ENCODE measurements at regions not wholly inside any gene's neighbourhood (a gene's known extent, or its start where the extent isn't known, plus 50 kb on each side); places are given as distances from the start of the nearest gene placed in this dataset.

DNA sequence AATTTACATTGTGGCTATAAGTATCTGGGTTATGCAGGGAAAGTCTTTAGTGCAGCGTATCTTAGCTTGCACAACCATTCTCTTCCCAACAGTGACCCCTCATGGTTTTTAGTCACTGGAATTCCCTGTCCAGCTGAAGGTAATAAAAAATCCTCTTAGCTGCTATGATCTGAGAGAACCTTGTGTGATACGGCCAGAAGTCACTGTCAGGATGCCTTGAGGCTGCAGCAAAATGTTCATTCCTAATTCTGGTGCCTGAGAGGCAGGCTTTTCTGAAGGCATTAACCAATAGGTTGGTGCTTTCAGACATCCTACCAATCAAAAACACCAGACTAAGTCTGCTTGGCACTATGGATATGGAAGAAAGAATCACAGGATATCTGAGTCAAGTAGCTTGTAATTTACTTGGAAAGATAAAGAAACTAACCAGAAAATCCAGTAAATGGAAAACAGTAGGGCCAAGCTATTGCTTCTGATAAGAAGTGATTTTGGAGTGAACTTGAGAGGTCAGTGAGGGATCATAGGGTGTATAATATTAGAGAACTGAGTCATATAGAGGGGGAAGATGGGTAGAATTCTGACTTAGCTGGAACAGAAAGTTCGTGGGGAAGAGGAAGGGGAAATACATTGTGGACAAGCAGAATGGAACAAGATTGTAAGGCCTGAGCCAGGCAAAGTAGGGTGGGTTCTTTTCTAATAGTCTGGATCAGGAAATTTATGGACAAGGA is 89.0 kb upstream of the SLC14A2 start:
- H3K9me3 ChIP-seq (ENCODE audit: control insufficient read depth in 2 of 2, low read length in 2 of 2), result no peaks in the 10 kb centered on the region
- no peaks in the 10 kb centered on the region for H3K36me3 ChIP-seq (ENCODE audit: control insufficient read depth in 2 of 2, insufficient read depth in 2 of 2, low read length in 2 of 2)
- H3K4me1 ChIP-seq (ENCODE audit: control insufficient read depth in 2 of 2, insufficient read depth in 2 of 2, low read length in 2 of 2), result no peaks in the 10 kb centered on the region
- no peak overlapping the region for H3K27ac ChIP-seq (ENCODE audit: low read depth in 2 of 2, low read length in 2 of 2)
- no peak overlapping the region for H3K9ac ChIP-seq (ENCODE audit: low read depth in 1 of 2, low read length in 2 of 2)
- H3K4me3 ChIP-seq (ENCODE audit: low read length in 2 of 2), result no peak overlapping the region
- H3K27me3 ChIP-seq (ENCODE audit: control insufficient read depth in 2 of 2, insufficient read depth in 2 of 2, low read length in 2 of 2), result no peaks in the 10 kb centered on the region

DNA sequence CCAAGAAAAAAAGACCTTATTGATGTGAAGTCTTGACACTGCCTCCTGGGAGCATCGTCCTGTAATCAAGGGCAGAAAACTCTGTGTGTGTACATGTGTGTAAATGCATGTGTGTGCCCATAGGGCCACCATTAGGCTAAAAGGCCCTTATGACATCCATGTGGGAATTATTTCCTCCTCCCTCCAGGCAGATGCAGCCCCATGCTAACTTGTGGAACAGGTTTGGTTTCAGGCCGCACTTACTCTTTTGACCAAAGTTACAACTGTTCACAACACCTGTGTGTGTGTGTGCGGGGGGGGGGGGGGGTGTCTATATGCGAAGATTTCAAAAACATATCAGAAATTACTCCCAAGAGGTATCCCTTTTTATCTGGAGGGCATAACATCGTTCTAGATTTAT is 87.4 kb upstream of the SLC14A2 start:
- Histone ChIP-seq H3K9me3 (ENCODE audit: control insufficient read depth in 2 of 2, low read length in 2 of 2) (no peaks in the 10 kb centered on the region), H3K9ac (ENCODE audit: low read depth in 1 of 2, low read length in 2 of 2) (no peak overlapping the region), H3K4me1 (ENCODE audit: control insufficient read depth in 2 of 2, insufficient read depth in 2 of 2, low read length in 2 of 2) (no peaks in the 10 kb centered on the region), H3K27ac (ENCODE audit: low read depth in 2 of 2, low read length in 2 of 2) (no peak overlapping the region), H3K27me3 (ENCODE audit: control insufficient read depth in 2 of 2, insufficient read depth in 2 of 2, low read length in 2 of 2) (no peaks in the 10 kb centered on the region), H3K36me3 (ENCODE audit: control insufficient read depth in 2 of 2, insufficient read depth in 2 of 2, low read length in 2 of 2) (no peaks in the 10 kb centered on the region), H3K4me3 (ENCODE audit: low read length in 2 of 2) (no peak overlapping the region)

DNA sequence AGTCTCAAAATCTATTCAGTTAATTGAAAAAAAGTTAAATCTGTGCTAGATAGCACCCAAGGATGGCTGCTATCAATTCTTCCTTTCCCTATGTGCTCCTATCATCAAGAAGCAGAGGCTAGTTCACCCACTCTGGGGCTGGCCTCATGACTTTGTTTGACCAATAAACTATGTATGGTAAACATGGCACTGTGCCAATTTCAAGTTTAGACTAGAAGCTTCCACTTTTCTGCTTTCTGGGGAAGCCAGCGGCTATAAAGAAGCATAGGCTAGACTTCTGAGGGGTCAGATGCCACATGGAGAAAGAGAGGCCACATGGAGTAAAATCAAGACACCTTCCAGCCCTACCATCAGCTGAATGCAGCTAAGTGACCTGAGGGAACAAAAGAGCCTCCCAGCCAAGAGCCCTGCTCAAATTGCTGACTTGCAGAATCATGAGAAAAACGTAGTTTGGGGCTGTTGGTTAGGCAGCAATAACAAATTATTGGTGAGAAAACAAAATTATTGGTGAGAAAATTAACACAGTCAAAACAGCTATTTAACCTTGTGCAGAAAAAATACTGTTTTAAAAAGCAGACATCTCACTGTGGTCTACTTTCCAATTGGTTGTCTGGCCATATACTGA is 86.5 kb upstream of the SLC14A2 start:
- no peak overlapping the region for H3K27ac ChIP-seq (ENCODE audit: low read depth in 2 of 2, low read length in 2 of 2)
- H3K4me3 ChIP-seq (ENCODE audit: low read length in 2 of 2), result no peak overlapping the region
- no peaks in the 10 kb centered on the region for H3K27me3 ChIP-seq (ENCODE audit: control insufficient read depth in 2 of 2, insufficient read depth in 2 of 2, low read length in 2 of 2)
- no peak overlapping the region for H3K9ac ChIP-seq (ENCODE audit: low read depth in 1 of 2, low read length in 2 of 2)
- H3K4me1 ChIP-seq (ENCODE audit: control insufficient read depth in 2 of 2, insufficient read depth in 2 of 2, low read length in 2 of 2), result no peaks in the 10 kb centered on the region
- H3K36me3 ChIP-seq (ENCODE audit: control insufficient read depth in 2 of 2, insufficient read depth in 2 of 2, low read length in 2 of 2), result no peaks in the 10 kb centered on the region
- H3K9me3 ChIP-seq (ENCODE audit: control insufficient read depth in 2 of 2, low read length in 2 of 2), result no peaks in the 10 kb centered on the region

DNA sequence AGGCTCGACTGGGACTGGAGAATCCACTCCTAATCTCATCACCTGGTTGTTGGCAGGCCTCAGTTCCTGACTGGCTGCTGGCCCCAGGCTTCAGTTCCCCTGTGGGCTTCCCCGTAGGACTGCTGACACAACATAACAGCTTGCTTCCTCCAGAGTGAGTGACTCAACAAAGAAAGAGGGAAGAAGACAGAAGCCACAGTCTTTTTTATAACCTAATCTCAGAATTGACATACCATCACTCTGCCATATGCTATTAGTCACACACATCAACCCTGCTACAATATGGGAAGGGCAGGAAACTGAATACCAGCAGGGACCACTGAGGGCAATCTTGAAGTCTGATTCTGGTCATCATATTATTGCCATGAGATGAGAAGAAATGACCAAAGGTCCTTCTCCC is 76.8 kb upstream of the SLC14A2 start:
- Histone ChIP-seq H3K27me3 (ENCODE audit: control insufficient read depth in 2 of 2, insufficient read depth in 2 of 2, low read length in 2 of 2) (no peaks in the 10 kb centered on the region), H3K27ac (ENCODE audit: low read depth in 2 of 2, low read length in 2 of 2) (no peak overlapping the region), H3K4me1 (ENCODE audit: control insufficient read depth in 2 of 2, insufficient read depth in 2 of 2, low read length in 2 of 2) (peaks cover 3 to 5% of the 10 kb centered on the region in 2 donors), H3K9me3 (ENCODE audit: control insufficient read depth in 2 of 2, low read length in 2 of 2) (no peaks in the 10 kb centered on the region), H3K36me3 (ENCODE audit: control insufficient read depth in 2 of 2, insufficient read depth in 2 of 2, low read length in 2 of 2) (no peaks in the 10 kb centered on the region), H3K4me3 (ENCODE audit: low read length in 2 of 2) (no peak overlapping the region), H3K9ac (ENCODE audit: low read depth in 1 of 2, low read length in 2 of 2) (no peak overlapping the region)

- Histone ChIP-seq H3K27ac (ENCODE audit: low read depth in 2 of 2, low read length in 2 of 2) (no peak overlapping the region), H3K36me3 (ENCODE audit: control insufficient read depth in 2 of 2, insufficient read depth in 2 of 2, low read length in 2 of 2) (no peaks in the 10 kb centered on the region), H3K9me3 (ENCODE audit: control insufficient read depth in 2 of 2, low read length in 2 of 2) (no peaks in the 10 kb centered on the region), H3K27me3 (ENCODE audit: control insufficient read depth in 2 of 2, insufficient read depth in 2 of 2, low read length in 2 of 2) (no peaks in the 10 kb centered on the region), H3K9ac (ENCODE audit: low read depth in 1 of 2, low read length in 2 of 2) (no peak overlapping the region), H3K4me1 (ENCODE audit: control insufficient read depth in 2 of 2, insufficient read depth in 2 of 2, low read length in 2 of 2) (peaks cover 3 to 5% of the 10 kb centered on the region in 2 donors), H3K4me3 (ENCODE audit: low read length in 2 of 2) (no peak overlapping the region)
Measured at GRCh38 chr18:45539491-45539891, 75.8 kb upstream of the SLC14A2 start.

- peaks cover 3 to 5% of the 10 kb centered on the region in 2 donors for H3K4me1 ChIP-seq (ENCODE audit: control insufficient read depth in 2 of 2, insufficient read depth in 2 of 2, low read length in 2 of 2)
- H3K36me3 ChIP-seq (ENCODE audit: control insufficient read depth in 2 of 2, insufficient read depth in 2 of 2, low read length in 2 of 2), result no peaks in the 10 kb centered on the region
- H3K9me3 ChIP-seq (ENCODE audit: control insufficient read depth in 2 of 2, low read length in 2 of 2), result no peaks in the 10 kb centered on the region
- H3K9ac ChIP-seq (ENCODE audit: low read depth in 1 of 2, low read length in 2 of 2), result no peak overlapping the region
- no peak overlapping the region for H3K27ac ChIP-seq (ENCODE audit: low read depth in 2 of 2, low read length in 2 of 2)
- H3K4me3 ChIP-seq (ENCODE audit: low read length in 2 of 2), result no peak overlapping the region
- H3K27me3 ChIP-seq (ENCODE audit: control insufficient read depth in 2 of 2, insufficient read depth in 2 of 2, low read length in 2 of 2), result no peaks in the 10 kb centered on the region
Measured at GRCh38 chr18:45540125-45540524, 75.2 kb upstream of the SLC14A2 start.

GRCh38 chr18:45541421-45541820 is 73.9 kb upstream of the SLC14A2 start:
- H3K36me3 ChIP-seq (ENCODE audit: control insufficient read depth in 2 of 2, insufficient read depth in 2 of 2, low read length in 2 of 2), result no peaks in the 10 kb centered on the region
- H3K9ac ChIP-seq (ENCODE audit: low read depth in 1 of 2, low read length in 2 of 2), result no peak overlapping the region
- H3K4me3 ChIP-seq (ENCODE audit: low read length in 2 of 2), result no peak overlapping the region
- H3K4me1 ChIP-seq (ENCODE audit: control insufficient read depth in 2 of 2, insufficient read depth in 2 of 2, low read length in 2 of 2), result peaks cover 3 to 5% of the 10 kb centered on the region in 2 donors
- H3K27ac ChIP-seq (ENCODE audit: low read depth in 2 of 2, low read length in 2 of 2), result no peak overlapping the region
- H3K9me3 ChIP-seq (ENCODE audit: control insufficient read depth in 2 of 2, low read length in 2 of 2), result no peaks in the 10 kb centered on the region
- no peaks in the 10 kb centered on the region for H3K27me3 ChIP-seq (ENCODE audit: control insufficient read depth in 2 of 2, insufficient read depth in 2 of 2, low read length in 2 of 2)

GRCh38 chr18:45542043-45542442 is 73.2 kb upstream of the SLC14A2 start:
- H3K4me3 ChIP-seq (ENCODE audit: low read length in 2 of 2), result no peak overlapping the region
- no peak overlapping the region for H3K27ac ChIP-seq (ENCODE audit: low read depth in 2 of 2, low read length in 2 of 2)
- no peak overlapping the region for H3K9ac ChIP-seq (ENCODE audit: low read depth in 1 of 2, low read length in 2 of 2)
- no peaks in the 10 kb centered on the region for H3K27me3 ChIP-seq (ENCODE audit: control insufficient read depth in 2 of 2, insufficient read depth in 2 of 2, low read length in 2 of 2)
- no peaks in the 10 kb centered on the region for H3K36me3 ChIP-seq (ENCODE audit: control insufficient read depth in 2 of 2, insufficient read depth in 2 of 2, low read length in 2 of 2)
- peaks cover 3 to 5% of the 10 kb centered on the region in 2 donors for H3K4me1 ChIP-seq (ENCODE audit: control insufficient read depth in 2 of 2, insufficient read depth in 2 of 2, low read length in 2 of 2)
- no peaks in the 10 kb centered on the region for H3K9me3 ChIP-seq (ENCODE audit: control insufficient read depth in 2 of 2, low read length in 2 of 2)

- Histone ChIP-seq H3K9ac (ENCODE audit: low read depth in 1 of 2, low read length in 2 of 2) (no peak overlapping the region), H3K36me3 (ENCODE audit: control insufficient read depth in 2 of 2, insufficient read depth in 2 of 2, low read length in 2 of 2) (no peaks in the 10 kb centered on the region), H3K4me3 (ENCODE audit: low read length in 2 of 2) (no peak overlapping the region), H3K4me1 (ENCODE audit: control insufficient read depth in 2 of 2, insufficient read depth in 2 of 2, low read length in 2 of 2) (no peaks in the 10 kb centered on the region), H3K27me3 (ENCODE audit: control insufficient read depth in 2 of 2, insufficient read depth in 2 of 2, low read length in 2 of 2) (no peaks in the 10 kb centered on the region), H3K9me3 (ENCODE audit: control insufficient read depth in 2 of 2, low read length in 2 of 2) (no peaks in the 10 kb centered on the region), H3K27ac (ENCODE audit: low read depth in 2 of 2, low read length in 2 of 2) (no peak overlapping the region)
Measured at GRCh38 chr18:45547910-45548309, 67.4 kb upstream of the SLC14A2 start.

GRCh38 chr18:45548614-45549013 is 66.7 kb upstream of the SLC14A2 start:
- Histone ChIP-seq H3K4me1 (ENCODE audit: control insufficient read depth in 2 of 2, insufficient read depth in 2 of 2, low read length in 2 of 2) (no peaks in the 10 kb centered on the region), H3K27ac (ENCODE audit: low read depth in 2 of 2, low read length in 2 of 2) (no peak overlapping the region), H3K9ac (ENCODE audit: low read depth in 1 of 2, low read length in 2 of 2) (no peak overlapping the region), H3K4me3 (ENCODE audit: low read length in 2 of 2) (no peak overlapping the region), H3K9me3 (ENCODE audit: control insufficient read depth in 2 of 2, low read length in 2 of 2) (no peaks in the 10 kb centered on the region), H3K36me3 (ENCODE audit: control insufficient read depth in 2 of 2, insufficient read depth in 2 of 2, low read length in 2 of 2) (no peaks in the 10 kb centered on the region), H3K27me3 (ENCODE audit: control insufficient read depth in 2 of 2, insufficient read depth in 2 of 2, low read length in 2 of 2) (no peaks in the 10 kb centered on the region)

Data from mucosa of rectum (tissue), 2 donors.